DND-41 (cell line): ENCODE measurements at regions not wholly inside any gene's neighbourhood (a gene's known extent, or its start where the extent isn't known, plus 50 kb on each side); places are given as distances from the start of the nearest gene placed in this dataset.

Experiments
- ATAC-seq: fragments of 200-7000 bp; cut with Tn5 transposase; 3 replicates; pipeline ENCODE4 v1.9.1; 2021; ENCODE audit warnings: low read depth; ENCODE audit not compliant: insufficient read depth
- DNase-seq: peaks from one replicate; pipeline ENCODE4 v3.0.0-alpha.2; 2020
- H2AFZ ChIP-seq: 2 replicates; pipeline ENCODE4 v1.6.0; 2012; ENCODE audit warnings: low read depth, low read length
- H3K27ac ChIP-seq: 2 replicates; pipeline ENCODE4 v1.5.1; 2012; ENCODE audit warnings: low read length, inconsistent platforms
- H3K27me3 ChIP-seq: fragments of 200-600 bp; sonication (generic); 2 replicates; pipeline ENCODE4 v1.6.0; 2012; ENCODE audit warnings: low read length, mild to moderate bottlenecking, inconsistent platforms; ENCODE audit not compliant: insufficient read depth, poor library complexity
- H3K36me3 ChIP-seq: 2 replicates; pipeline ENCODE4 v1.5.1; 2012; ENCODE audit warnings: low read length, inconsistent platforms; ENCODE audit not compliant: insufficient read depth
- H3K4me1 ChIP-seq: 2 replicates; pipeline ENCODE4 v1.5.1; 2012; ENCODE audit warnings: mild to moderate bottlenecking, low read length; ENCODE audit not compliant: insufficient read depth
- H3K4me2 ChIP-seq: 2 replicates; pipeline ENCODE4 v1.6.0; 2012; ENCODE audit warnings: mild to moderate bottlenecking, moderate library complexity, low read length, inconsistent platforms; ENCODE audit not compliant: insufficient read depth
- H3K4me3 ChIP-seq, 2 experiments: fragments of 200-600 bp in 1 of 2; shearing (Covaris generic) in 1 of 2; 2 replicates each; pipeline ENCODE4 v1.5.1; 2012 to 2016; ENCODE audit warnings: inconsistent platforms in 2 of 2, low read length in 2 of 2, mild to moderate bottlenecking in 2 of 2, low read depth in 1 of 2, moderate library complexity in 1 of 2
- H3K79me2 ChIP-seq: 2 replicates; pipeline ENCODE4 v1.6.0; 2012; ENCODE audit warnings: low read length, inconsistent platforms; ENCODE audit not compliant: insufficient read depth
- H3K9ac ChIP-seq: 2 replicates; pipeline ENCODE4 v1.6.0; 2012; ENCODE audit warnings: low read depth, mild to moderate bottlenecking, inconsistent platforms, low read length, moderate library complexity
- H3K9me3 ChIP-seq: 2 replicates; pipeline ENCODE4 v1.5.1; 2012; ENCODE audit warnings: low read length, moderate library complexity, mild to moderate bottlenecking, inconsistent platforms; ENCODE audit not compliant: insufficient read depth, severe bottlenecking
- H4K20me1 ChIP-seq: 2 replicates; pipeline ENCODE4 v1.6.0; 2012; ENCODE audit warnings: low read length; ENCODE audit not compliant: insufficient read depth
- EZH2 ChIP-seq: IDR thresholded peaks from 3 replicates; pipeline ENCODE4 v1.6.1; 2012; ENCODE audit warnings: borderline replicate concordance, low read depth, mild to moderate bottlenecking, moderate library complexity, low read length, inconsistent platforms; ENCODE audit not compliant: severe bottlenecking
- TF ChIP-seq, protein P1 (sequence below): IDR thresholded peaks from 2 replicates; pipeline ENCODE4 v1.5.1; 2012; ENCODE audit warnings: borderline replicate concordance, low read length, moderate library complexity, mild to moderate bottlenecking; ENCODE audit not compliant: poor library complexity, severe bottlenecking; ENCODE audit errors: extremely low read depth

- Histone ChIP-seq H2AFZ (no peak overlapping the region), H3K9ac (no peak overlapping the region), H3K36me3 (no peaks in the 10 kb centered on the region), H3K79me2 (no peaks in the 10 kb centered on the region), H3K27ac (no peak overlapping the region), H4K20me1 (no peaks in the 10 kb centered on the region), H3K4me1 (no peaks in the 10 kb centered on the region), H3K4me2 (no peak overlapping the region), H3K4me3 (no peak overlapping the region), H3K27me3 (no peaks in the 10 kb centered on the region), H3K9me3 (no peaks in the 10 kb centered on the region)
- DNase-seq (no peak), ATAC-seq (no peak)
- TF ChIP-seq, protein P1, sequence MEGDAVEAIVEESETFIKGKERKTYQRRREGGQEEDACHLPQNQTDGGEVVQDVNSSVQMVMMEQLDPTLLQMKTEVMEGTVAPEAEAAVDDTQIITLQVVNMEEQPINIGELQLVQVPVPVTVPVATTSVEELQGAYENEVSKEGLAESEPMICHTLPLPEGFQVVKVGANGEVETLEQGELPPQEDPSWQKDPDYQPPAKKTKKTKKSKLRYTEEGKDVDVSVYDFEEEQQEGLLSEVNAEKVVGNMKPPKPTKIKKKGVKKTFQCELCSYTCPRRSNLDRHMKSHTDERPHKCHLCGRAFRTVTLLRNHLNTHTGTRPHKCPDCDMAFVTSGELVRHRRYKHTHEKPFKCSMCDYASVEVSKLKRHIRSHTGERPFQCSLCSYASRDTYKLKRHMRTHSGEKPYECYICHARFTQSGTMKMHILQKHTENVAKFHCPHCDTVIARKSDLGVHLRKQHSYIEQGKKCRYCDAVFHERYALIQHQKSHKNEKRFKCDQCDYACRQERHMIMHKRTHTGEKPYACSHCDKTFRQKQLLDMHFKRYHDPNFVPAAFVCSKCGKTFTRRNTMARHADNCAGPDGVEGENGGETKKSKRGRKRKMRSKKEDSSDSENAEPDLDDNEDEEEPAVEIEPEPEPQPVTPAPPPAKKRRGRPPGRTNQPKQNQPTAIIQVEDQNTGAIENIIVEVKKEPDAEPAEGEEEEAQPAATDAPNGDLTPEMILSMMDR = no peak
- no peak for TF ChIP-seq EZH2
Observed at GRCh38 chr2:52145005-52145404, 1113.1 kb upstream of the NRXN1 start.

DNA sequence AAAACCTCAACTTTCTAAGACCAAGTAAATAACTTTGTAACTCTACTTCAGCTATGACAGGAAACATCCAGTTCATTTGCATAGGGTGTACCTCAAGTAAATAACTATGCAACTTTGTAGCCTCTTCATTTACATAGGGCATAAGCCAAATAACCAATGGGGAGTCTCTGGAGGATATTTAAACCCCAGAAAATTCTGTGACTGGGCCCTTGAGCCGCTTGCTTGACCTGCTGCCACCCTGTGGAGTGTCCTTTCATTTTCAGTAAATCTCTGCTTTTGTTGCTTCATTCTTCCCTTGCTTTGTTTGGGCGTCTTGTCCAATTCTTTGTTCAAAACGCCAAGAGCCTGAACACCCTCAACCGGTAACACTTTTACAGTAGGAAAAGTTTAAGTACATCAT lies 1112.7 kb upstream of the NRXN1 start:
- H3K9ac ChIP-seq = no peak overlapping the region
- no peaks in the 10 kb centered on the region for H3K36me3 ChIP-seq
- no peak for ATAC-seq
- H4K20me1 ChIP-seq = no peaks in the 10 kb centered on the region
- H3K27me3 ChIP-seq = no peaks in the 10 kb centered on the region
- H3K4me2 ChIP-seq = no peak overlapping the region
- H3K9me3 ChIP-seq = no peaks in the 10 kb centered on the region
- no peak overlapping the region for H3K27ac ChIP-seq
- no peak overlapping the region for H3K4me3 ChIP-seq
- no peak for TF ChIP-seq EZH2
- TF ChIP-seq, protein P1 = no peak
- no peak for DNase-seq
- H2AFZ ChIP-seq = no peak overlapping the region
- H3K4me1 ChIP-seq = no peaks in the 10 kb centered on the region
- no peaks in the 10 kb centered on the region for H3K79me2 ChIP-seq

- H4K20me1 ChIP-seq = no peaks in the 10 kb centered on the region
- DNase-seq = no peak
- TF ChIP-seq, protein P1 = no peak
- TF ChIP-seq EZH2 = no peak
- no peak overlapping the region for H2AFZ ChIP-seq
- ATAC-seq = no peak
- H3K9ac ChIP-seq = no peak overlapping the region
- H3K9me3 ChIP-seq = no peaks in the 10 kb centered on the region
- no peaks in the 10 kb centered on the region for H3K79me2 ChIP-seq
- no peaks in the 10 kb centered on the region for H3K36me3 ChIP-seq
- no peaks in the 10 kb centered on the region for H3K27me3 ChIP-seq
- H3K4me1 ChIP-seq = no peaks in the 10 kb centered on the region
- no peak overlapping the region for H3K4me3 ChIP-seq
- H3K4me2 ChIP-seq = no peak overlapping the region
- no peak overlapping the region for H3K27ac ChIP-seq
Observed at GRCh38 chr2:52141076-52141475, 1109.1 kb upstream of the NRXN1 start.

GRCh38 chr2:52139241-52139640 lies 1107.3 kb upstream of the NRXN1 start:
- Histone ChIP-seq H3K4me1 (no peaks in the 10 kb centered on the region), H3K27ac (no peak overlapping the region)
- ATAC-seq = no peak

More at GRCh38 chr2:52139241-52139640, 1107.3 kb upstream of the NRXN1 start:
- no peaks in the 10 kb centered on the region for H4K20me1 ChIP-seq
- TF ChIP-seq EZH2 = no peak
- TF ChIP-seq, protein P1 = no peak
- H3K4me2 ChIP-seq = no peak overlapping the region
- H3K27me3 ChIP-seq = no peaks in the 10 kb centered on the region
- H3K4me3 ChIP-seq = no peak overlapping the region
- DNase-seq = no peak
- H3K36me3 ChIP-seq = no peaks in the 10 kb centered on the region
- no peak overlapping the region for H3K9ac ChIP-seq
- H3K9me3 ChIP-seq = peaks cover 4% of the 10 kb centered on the region
- no peaks in the 10 kb centered on the region for H3K79me2 ChIP-seq
- no peak overlapping the region for H2AFZ ChIP-seq
